CD14-positive monocyte (primary cell): ENCODE measurements at regions not wholly inside any gene's neighbourhood (a gene's known extent, or its start where the extent isn't known, plus 50 kb on each side); places are given as distances from the start of the nearest gene placed in this dataset.

ENCODE experiments used
- DNase-seq, 3 donors: peaks; one replicate each; pipeline ENCODE4 v3.0.0-alpha.2; 2011 to 2022
- H2AFZ ChIP-seq: 2 replicates; pipeline ENCODE4 v1.6.0; 2012; ENCODE audit warnings: mild to moderate bottlenecking, low read depth, low read length, inconsistent platforms; ENCODE audit not compliant: insufficient read depth, poor library complexity, severe bottlenecking
- H3K27ac ChIP-seq, 2 donors: 1 replicate in 1 of 2; 2 replicates in 1 of 2; pipeline ENCODE4 v1.5.1; 2012 to 2013; ENCODE audit warnings: low read length in 2 of 2, control low read depth in 1 of 2, inconsistent platforms in 1 of 2, low read depth in 1 of 2, mild to moderate bottlenecking in 1 of 2
- H3K27me3 ChIP-seq, 2 donors: one replicate each; pipeline versions ENCODE4 v1.6.0 to v1.6.1; 2011 to 2013; ENCODE audit warnings: low read length in 2 of 2; ENCODE audit not compliant: control insufficient read depth in 2 of 2, insufficient read depth in 2 of 2
- H3K36me3 ChIP-seq, 2 donors: replicated peaks in 1 of 2; 1 replicate in 1 of 2; 2 replicates in 1 of 2; pipeline versions ENCODE4 v1.5.1 to v1.6.1; 2012 to 2013; ENCODE audit warnings: low read length in 2 of 2, control low read depth in 1 of 2, inconsistent platforms in 1 of 2, mild to moderate bottlenecking in 1 of 2; ENCODE audit not compliant: insufficient read depth in 2 of 2, control insufficient read depth in 1 of 2
- H3K4me1 ChIP-seq, 2 donors: 1 replicate in 1 of 2; 2 replicates in 1 of 2; pipeline versions ENCODE4 v1.5.1 to v1.6.1; 2012 to 2013; ENCODE audit warnings: low read length in 2 of 2, control low read depth in 1 of 2, inconsistent platforms in 1 of 2, mild to moderate bottlenecking in 1 of 2, moderate library complexity in 1 of 2; ENCODE audit not compliant: insufficient read depth in 2 of 2, control insufficient read depth in 1 of 2
- H3K4me2 ChIP-seq: replicated peaks from 2 replicates; pipeline ENCODE3; 2012; ENCODE audit warnings: low read length, moderate library complexity, mild to moderate bottlenecking; ENCODE audit not compliant: poor library complexity, severe bottlenecking; ENCODE audit errors: extremely low read depth
- H3K4me3 ChIP-seq, 3 experiments: fragments of 200-600 bp in 1 of 3; sonication (generic) in 1 of 3; replicated peaks in 1 of 3; 1 replicate in 2 of 3; 2 replicates in 1 of 3; pipeline ENCODE4 v1.5.1; 2011 to 2013; ENCODE audit warnings: low read length in 3 of 3, mild to moderate bottlenecking in 3 of 3, control low read depth in 2 of 3, low read depth in 2 of 3, inconsistent platforms in 1 of 3, moderate library complexity in 1 of 3
- H3K79me2 ChIP-seq: 2 replicates; pipeline ENCODE4 v1.6.0; 2012; ENCODE audit warnings: mild to moderate bottlenecking, control low read depth, inconsistent platforms, low read length, moderate library complexity; ENCODE audit not compliant: insufficient read depth
- H3K9ac ChIP-seq: 2 replicates; pipeline ENCODE4 v1.6.0; 2017; ENCODE audit warnings: low read length, mild to moderate bottlenecking; ENCODE audit not compliant: insufficient read depth, poor library complexity, severe bottlenecking
- H3K9me3 ChIP-seq, 2 donors: replicated peaks in 1 of 2; 1 replicate in 1 of 2; 2 replicates in 1 of 2; pipeline versions ENCODE4 v1.5.1 to v1.6.1; 2012 to 2013; ENCODE audit warnings: low read length in 2 of 2, control low read depth in 1 of 2; ENCODE audit not compliant: control insufficient read depth in 1 of 2, insufficient read depth in 1 of 2
- H4K20me1 ChIP-seq: 2 replicates; pipeline ENCODE4 v1.6.0; 2012; ENCODE audit warnings: mild to moderate bottlenecking, low read length, control low read depth, moderate library complexity; ENCODE audit not compliant: insufficient read depth
- H3K27ac Mint-ChIP-seq, 7 donors: one replicate each; pipeline ENCODE4 v1.8.0; 2020; ENCODE audit warnings: mild to moderate bottlenecking in 7 of 7, mixed read lengths in 7 of 7, moderate library complexity in 6 of 7, inconsistent platforms in 2 of 7
- H3K27me3 Mint-ChIP-seq, 3 donors: one replicate each; pipeline ENCODE4 v1.8.0; 2021 to 2022; ENCODE audit warnings: low read depth in 3 of 3, mild to moderate bottlenecking in 3 of 3, mixed read lengths in 3 of 3, moderate library complexity in 3 of 3, inconsistent platforms in 1 of 3
- H3K36me3 Mint-ChIP-seq, 2 donors: one replicate each; pipeline ENCODE4 v1.8.0; 2020; ENCODE audit warnings: mixed read lengths in 2 of 2, inconsistent platforms in 1 of 2, mild to moderate bottlenecking in 1 of 2
- H3K4me1 Mint-ChIP-seq: one replicate; pipeline ENCODE4 v1.8.0; 2020; ENCODE audit warnings: mild to moderate bottlenecking, mixed read lengths
- H3K4me3 Mint-ChIP-seq, 2 donors: one replicate each; pipeline ENCODE4 v1.8.0; 2020; ENCODE audit warnings: mild to moderate bottlenecking in 2 of 2, mixed read lengths in 2 of 2, moderate library complexity in 1 of 2
- H3K9me3 Mint-ChIP-seq, 7 donors: one replicate each; pipeline ENCODE4 v1.8.0; 2020 to 2022; ENCODE audit warnings: mixed read lengths in 7 of 7, mild to moderate bottlenecking in 6 of 7, moderate library complexity in 6 of 7, inconsistent platforms in 2 of 7
- WGBS: methylation state at CpG from one replicate; pipeline ENCODE4 v1.1.5; 2013; ENCODE audit warnings: missing lambda C conversion rate; ENCODE audit not compliant: insufficient coverage; 5-methylcytosine and 5-hydroxymethylcytosine counted together
- intact Hi-C, 2 donors: fragments of 100-400 bp; cut with micrococcal nuclease; formaldehyde crosslinking; loops; one replicate each; pipeline versions ENCODE4 v1.15.0 to v1.15.1; 2023
- TF ChIP-seq, protein P1 (sequence below): fragments of 200-600 bp; IDR thresholded peaks from one replicate; pipeline ENCODE4 v1.8.0; 2022; ENCODE audit warnings: antibody characterized with exemption, mild to moderate bottlenecking

DNA sequence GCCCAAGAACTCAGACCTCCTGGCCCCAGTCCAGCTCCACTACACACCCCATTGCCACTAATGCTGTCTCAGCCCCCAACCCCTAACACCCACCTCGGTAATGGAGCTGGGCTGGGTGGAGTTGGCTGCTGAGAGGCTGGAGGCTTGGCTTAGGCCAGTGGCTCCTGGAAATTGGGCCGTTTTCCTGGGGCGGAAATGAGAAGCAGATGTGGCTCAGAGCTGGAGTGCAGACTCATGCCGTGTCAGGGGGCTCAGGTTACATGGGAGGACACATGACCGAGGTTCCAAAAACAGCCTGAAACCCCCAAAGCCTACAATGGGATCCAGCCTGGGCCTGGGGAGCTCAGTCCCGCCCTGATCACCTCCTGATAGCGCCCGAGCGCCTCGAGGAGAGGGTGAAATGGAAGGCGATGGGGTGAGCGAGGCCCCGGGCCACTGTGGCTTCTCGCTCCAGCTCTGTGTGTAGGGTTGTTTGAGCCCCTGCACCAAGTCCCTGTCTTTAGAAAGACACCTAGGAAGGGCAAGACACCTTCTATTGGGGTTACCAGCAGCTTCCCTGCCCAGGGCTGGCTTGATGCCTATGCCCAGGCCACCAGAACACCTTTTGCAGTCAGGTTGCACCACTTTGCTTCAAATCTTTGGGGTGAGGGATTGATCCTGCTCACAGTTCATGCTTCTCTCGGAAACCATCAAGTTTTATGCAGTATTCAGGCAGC, 175.7 kb upstream of the HAAO start:
- Mint-ChIP-seq H3K27ac (peak overlapping the region in 5 of 7 donors; percentile 23 to 63 (median 35)), H3K4me3 (peak overlapping the region; percentile 48 to 57), H3K36me3 (peaks cover 0 to 1% of the 10 kb centered on the region in 2 donors), H3K9me3 (peaks cover 0 to 2% (median 0%) of the 10 kb centered on the region in 7 donors), H3K4me1 (peaks cover 78% of the 10 kb centered on the region), H3K27me3 (peaks cover 0 to 3% (median 1%) of the 10 kb centered on the region in 3 donors)
- TF ChIP-seq, protein P1, sequence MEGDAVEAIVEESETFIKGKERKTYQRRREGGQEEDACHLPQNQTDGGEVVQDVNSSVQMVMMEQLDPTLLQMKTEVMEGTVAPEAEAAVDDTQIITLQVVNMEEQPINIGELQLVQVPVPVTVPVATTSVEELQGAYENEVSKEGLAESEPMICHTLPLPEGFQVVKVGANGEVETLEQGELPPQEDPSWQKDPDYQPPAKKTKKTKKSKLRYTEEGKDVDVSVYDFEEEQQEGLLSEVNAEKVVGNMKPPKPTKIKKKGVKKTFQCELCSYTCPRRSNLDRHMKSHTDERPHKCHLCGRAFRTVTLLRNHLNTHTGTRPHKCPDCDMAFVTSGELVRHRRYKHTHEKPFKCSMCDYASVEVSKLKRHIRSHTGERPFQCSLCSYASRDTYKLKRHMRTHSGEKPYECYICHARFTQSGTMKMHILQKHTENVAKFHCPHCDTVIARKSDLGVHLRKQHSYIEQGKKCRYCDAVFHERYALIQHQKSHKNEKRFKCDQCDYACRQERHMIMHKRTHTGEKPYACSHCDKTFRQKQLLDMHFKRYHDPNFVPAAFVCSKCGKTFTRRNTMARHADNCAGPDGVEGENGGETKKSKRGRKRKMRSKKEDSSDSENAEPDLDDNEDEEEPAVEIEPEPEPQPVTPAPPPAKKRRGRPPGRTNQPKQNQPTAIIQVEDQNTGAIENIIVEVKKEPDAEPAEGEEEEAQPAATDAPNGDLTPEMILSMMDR = no peak
- Histone ChIP-seq H3K36me3 (no peaks in the 10 kb centered on the region), H3K4me1 (peaks cover 50 to 57% of the 10 kb centered on the region in 2 donors), H3K9me3 (no peaks in the 10 kb centered on the region), H3K27ac (no peak overlapping the region), H3K79me2 (no peaks in the 10 kb centered on the region), H3K9ac (no peak overlapping the region), H3K4me3 (no peak overlapping the region), H3K4me2 (peak overlapping the region; percentile 40), H4K20me1 (no peaks in the 10 kb centered on the region), H3K27me3 (no peaks in the 10 kb centered on the region), H2AFZ (peak overlapping the region; percentile 69)
- intact Hi-C loops = loop anchor here in 1 of 2 donors (10.0 kb wide), 1 partner anchor 137 kb away; no protein-coding TSS in a partner anchor
- peak; percentile 23 to 37 (median 37) for DNase-seq
- 5% methylated on average over 7 of the region's 15 CpGs for WGBS

DNA sequence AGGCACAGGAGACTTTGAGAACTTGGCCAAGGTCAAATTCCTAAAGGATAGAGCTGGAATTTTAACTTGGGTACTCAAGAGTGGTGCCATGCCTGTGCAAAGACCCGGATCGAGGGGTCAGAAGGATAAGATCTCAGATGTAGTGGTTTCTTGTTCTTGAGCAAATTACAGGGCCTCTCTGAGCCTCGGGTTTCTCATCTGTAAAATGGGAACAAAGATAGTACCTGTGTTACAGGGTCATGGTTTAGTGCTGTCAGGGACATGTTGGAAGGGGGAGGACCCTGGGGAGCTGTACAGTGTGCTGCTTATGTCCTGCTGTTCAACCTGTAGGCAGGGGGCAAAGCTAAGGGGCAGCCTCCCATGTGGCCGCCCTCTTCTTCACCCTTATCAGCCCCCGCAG, 173.5 kb upstream of the HAAO start:
- Histone ChIP-seq H3K27me3 (no peaks in the 10 kb centered on the region), H3K4me1 (peaks cover 66 to 67% of the 10 kb centered on the region in 2 donors)
- no peak overlapping the region for H3K27ac Mint-ChIP-seq

More for the DNA sequence above, 173.5 kb upstream of the HAAO start:
- TF ChIP-seq, protein P1 = no peak
- Mint-ChIP-seq H3K27me3 (peaks cover 5 to 16% (median 7%) of the 10 kb centered on the region in 3 donors), H3K36me3 (peaks cover 0 to 5% of the 10 kb centered on the region in 2 donors), H3K4me1 (peaks cover 83% of the 10 kb centered on the region), H3K9me3 (peaks cover 0 to 2% (median 0%) of the 10 kb centered on the region in 7 donors), H3K4me3 (no peak overlapping the region)
- Histone ChIP-seq H3K9me3 (no peaks in the 10 kb centered on the region), H3K4me3 (no peak overlapping the region), H4K20me1 (no peaks in the 10 kb centered on the region), H3K27ac (no peak overlapping the region), H3K36me3 (no peaks in the 10 kb centered on the region), H3K9ac (no peak overlapping the region), H2AFZ (no peak overlapping the region), H3K79me2 (no peaks in the 10 kb centered on the region), H3K4me2 (no peak overlapping the region)
- no peak for DNase-seq
- intact Hi-C loops = loop anchor here in 1 of 2 donors (10.0 kb wide), 1 partner anchor 139 kb away; no protein-coding TSS in a partner anchor
- 92% methylated on average over 4 of the region's 5 CpGs for WGBS
